ENCODE measurements at regions not wholly inside any gene's neighbourhood (a gene's known extent, or its start where the extent isn't known, plus 50 kb on each side); places are given as distances from the start of the nearest gene placed in this dataset.

DNA sequence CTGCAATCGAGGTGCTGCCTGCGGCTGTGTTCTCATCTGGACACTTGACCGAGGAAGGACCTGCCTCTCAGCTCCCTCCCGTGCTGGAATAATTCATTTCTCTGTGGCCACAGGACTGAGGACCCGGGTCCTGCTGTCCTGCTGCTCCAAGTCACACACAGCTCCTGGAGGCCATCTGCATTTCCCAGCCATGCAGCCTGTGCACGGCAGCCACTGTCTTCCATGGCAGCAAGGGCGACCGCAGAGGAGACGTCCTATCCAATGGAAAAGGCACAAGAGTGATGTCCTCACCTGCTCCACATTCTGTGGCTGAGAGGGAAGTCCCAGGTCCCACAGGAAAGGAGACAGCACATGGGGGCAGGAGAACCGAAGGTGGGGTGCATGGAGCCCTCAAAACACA, 495.8 kb downstream of the BRD1 start:
- Histone ChIP-seq H3K36me3 (ENCODE audit: control insufficient read depth, insufficient read depth, low read length) (no peaks in the 10 kb centered on the region), H3K4me3 (replicated peaks; ENCODE audit: low read depth, low read length) (no peak overlapping the region), H3K27me3 (replicated peaks; ENCODE audit: control insufficient read depth, insufficient read depth, low read length) (no peaks in the 10 kb centered on the region)
- no peak for TF ChIP-seq CTCF (IDR thresholded peaks at IDR 0.05; ENCODE audit: insufficient read depth, low read length, poor library complexity, severe bottlenecking)
- DNase-seq (ENCODE audit: extremely low read depth, insufficient read length) = no peak

DNA sequence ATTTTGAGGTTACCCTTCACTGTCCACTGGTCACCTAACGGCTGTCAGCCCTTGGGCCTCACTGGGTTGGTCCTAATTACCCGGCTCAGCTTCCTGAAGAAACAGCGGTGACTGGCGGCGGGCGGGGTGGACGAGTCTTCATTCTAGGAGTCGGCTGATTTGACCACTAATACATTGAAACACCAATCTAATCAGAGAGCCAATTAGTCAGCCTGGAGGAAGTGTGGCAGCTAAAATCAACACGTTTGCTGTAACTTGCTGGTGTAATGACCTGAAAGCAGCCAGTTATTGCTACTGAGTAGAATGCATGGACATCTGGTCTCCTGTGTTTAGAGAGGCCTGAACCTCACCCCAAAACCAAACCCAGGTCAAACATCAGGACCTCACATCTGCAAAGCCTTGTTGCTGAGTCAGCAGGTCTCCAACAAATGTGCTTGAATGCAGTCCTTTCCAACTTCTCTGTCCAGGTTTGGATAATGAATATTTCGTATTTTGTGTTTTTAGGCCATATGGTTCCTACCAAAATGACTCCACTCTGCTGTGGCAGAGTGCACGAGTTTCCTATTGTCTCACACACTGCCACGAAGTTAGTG, 496.4 kb downstream of the BRD1 start:
- Histone ChIP-seq H3K27me3 (replicated peaks; ENCODE audit: control insufficient read depth, insufficient read depth, low read length) (no peaks in the 10 kb centered on the region), H3K4me3 (replicated peaks; ENCODE audit: low read depth, low read length) (no peak overlapping the region), H3K36me3 (ENCODE audit: control insufficient read depth, insufficient read depth, low read length) (no peaks in the 10 kb centered on the region)
- TF ChIP-seq CTCF (IDR thresholded peaks at IDR 0.05; ENCODE audit: insufficient read depth, low read length, poor library complexity, severe bottlenecking) = no peak
- DNase-seq (ENCODE audit: extremely low read depth, insufficient read length) = no peak

- no peak for TF ChIP-seq CTCF (IDR thresholded peaks at IDR 0.05; ENCODE audit: insufficient read depth, low read length, poor library complexity, severe bottlenecking)
- no peak for DNase-seq (ENCODE audit: extremely low read depth, insufficient read length)
- no peaks in the 10 kb centered on the region for H3K27me3 ChIP-seq (replicated peaks; ENCODE audit: control insufficient read depth, insufficient read depth, low read length)
Measured at GRCh38 chr22:49330421-49331222, 497.1 kb downstream of the BRD1 start.

GRCh38 chr22:49329636-49330035, 498.0 kb downstream of the BRD1 start:
- H3K4me3 ChIP-seq (replicated peaks; ENCODE audit: low read depth, low read length) = no peak overlapping the region
- no peaks in the 10 kb centered on the region for H3K36me3 ChIP-seq (ENCODE audit: control insufficient read depth, insufficient read depth, low read length)
- no peaks in the 10 kb centered on the region for H3K27me3 ChIP-seq (replicated peaks; ENCODE audit: control insufficient read depth, insufficient read depth, low read length)
- DNase-seq (ENCODE audit: extremely low read depth, insufficient read length) = no peak
- no peak for TF ChIP-seq CTCF (IDR thresholded peaks at IDR 0.05; ENCODE audit: insufficient read depth, low read length, poor library complexity, severe bottlenecking)

More at GRCh38 chr22:49330421-49331222, 497.1 kb downstream of the BRD1 start:
- Histone ChIP-seq H3K4me3 (replicated peaks; ENCODE audit: low read depth, low read length) (no peak overlapping the region), H3K36me3 (ENCODE audit: control insufficient read depth, insufficient read depth, low read length) (no peaks in the 10 kb centered on the region)

DNA sequence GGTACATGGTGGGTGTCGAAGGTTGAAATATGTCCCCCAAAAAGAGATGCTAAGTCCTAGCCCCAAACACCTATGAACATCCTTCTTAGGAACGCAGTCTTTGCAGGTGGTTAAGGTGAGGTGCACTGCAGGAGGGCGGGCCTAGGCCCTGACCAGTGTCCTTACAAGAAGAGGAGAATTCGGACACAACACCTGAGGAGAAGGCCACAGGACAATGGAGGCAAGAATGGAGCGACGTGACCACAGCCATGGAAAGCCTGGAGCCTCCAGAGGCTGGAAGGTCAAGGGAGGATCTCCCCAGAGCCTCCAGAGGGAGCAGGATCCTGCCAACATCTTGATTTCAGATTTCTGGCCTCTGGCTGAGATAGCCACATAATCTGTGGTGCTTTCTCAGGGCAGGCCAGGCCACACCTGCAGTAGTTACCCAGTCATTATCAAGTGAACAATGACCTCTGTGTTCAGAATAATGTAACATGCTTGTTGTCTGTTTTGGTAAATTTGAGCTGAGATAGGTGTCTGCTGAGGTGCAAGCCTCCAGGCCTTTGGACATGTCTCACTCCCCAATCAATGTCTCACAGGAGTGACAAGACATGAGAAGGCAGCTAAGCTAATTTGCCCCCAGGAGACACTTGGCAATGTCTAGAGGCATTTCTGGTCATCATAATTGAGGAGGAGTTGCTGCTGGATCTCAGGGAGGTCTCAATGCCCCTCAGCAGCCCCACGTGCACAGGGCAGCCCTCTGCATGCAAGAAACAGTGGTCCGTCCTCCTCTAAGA, 498.9 kb downstream of the BRD1 start:
- Histone ChIP-seq H3K36me3 (ENCODE audit: control insufficient read depth, insufficient read depth, low read length) (no peaks in the 10 kb centered on the region), H3K27me3 (replicated peaks; ENCODE audit: control insufficient read depth, insufficient read depth, low read length) (no peaks in the 10 kb centered on the region), H3K4me3 (replicated peaks; ENCODE audit: low read depth, low read length) (no peak overlapping the region)
- DNase-seq (ENCODE audit: extremely low read depth, insufficient read length) = no peak
- no peak for TF ChIP-seq CTCF (IDR thresholded peaks at IDR 0.05; ENCODE audit: insufficient read depth, low read length, poor library complexity, severe bottlenecking)
